ENCODE measurements at regions not wholly inside any gene's neighbourhood (a gene's known extent, or its start where the extent isn't known, plus 50 kb on each side); places are given as distances from the start of the nearest gene placed in this dataset.

DNA sequence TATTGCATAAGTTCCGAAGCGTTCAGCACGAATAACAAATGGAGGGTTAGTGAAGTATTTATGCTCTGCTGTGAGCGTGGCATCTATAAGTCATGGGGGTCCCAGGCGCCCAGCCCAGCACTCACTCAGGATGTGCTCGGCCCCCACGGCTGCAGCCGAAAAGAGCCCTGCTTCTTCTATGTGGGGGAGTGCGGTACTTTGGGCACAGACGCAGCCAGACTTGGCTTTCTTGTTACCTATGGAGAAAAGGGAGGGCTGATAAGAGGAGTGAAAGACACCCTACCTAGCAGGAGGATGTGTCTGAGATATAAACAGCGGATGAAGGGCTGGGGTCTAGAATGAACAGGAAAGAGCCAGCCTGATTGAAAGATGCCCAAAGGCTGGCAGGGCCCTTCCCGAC lies 51.4 kb downstream of the MRPL36 start:
- DNase-seq (peak; percentile 7 to 62), ATAC-seq (ENCODE audit: low FRiP score) (no peak)
- peaks cover 3% of the 10 kb centered on the region for H3K9me3 ChIP-seq (ENCODE audit: control insufficient read depth, low read length)
- no peaks in the 10 kb centered on the region for H3K27me3 ChIP-seq (ENCODE audit: control insufficient read depth in 1 of 2, insufficient read depth in 2 of 2, low read length in 1 of 2)
- 61 to 67% methylated on average over 12 of the region's 12 CpGs for WGBS, 2 donors
- no peak overlapping the region for H3K27ac ChIP-seq (ENCODE audit: low read depth in 1 of 2, low read length in 2 of 2)
- no peak overlapping the region for H3K4me3 ChIP-seq (ENCODE audit: low read length in 2 of 2)
- no peaks in the 10 kb centered on the region for H3K4me1 ChIP-seq (ENCODE audit: control insufficient read depth in 1 of 2, insufficient read depth in 2 of 2, low read length in 2 of 2)
- intact Hi-C loops (cut with DNase I): no loop called here
- no peaks in the 10 kb centered on the region for H3K36me3 ChIP-seq (ENCODE audit: control insufficient read depth in 1 of 2, insufficient read depth in 2 of 2, low read length in 1 of 2)

- H3K4me3 ChIP-seq (ENCODE audit: low read length in 2 of 2): no peak overlapping the region
- WGBS, 2 donors: 81 to 87% methylated on average over 5 of the region's 5 CpGs
- no peaks in the 10 kb centered on the region for H3K36me3 ChIP-seq (ENCODE audit: control insufficient read depth in 1 of 2, insufficient read depth in 2 of 2, low read length in 1 of 2)
- intact Hi-C loops (cut with DNase I): no loop called here
- ATAC-seq (ENCODE audit: low FRiP score) (no peak), DNase-seq (peak; percentile 18 to 52)
- H3K27ac ChIP-seq (ENCODE audit: low read depth in 1 of 2, low read length in 2 of 2): no peak overlapping the region
- H3K27me3 ChIP-seq (ENCODE audit: control insufficient read depth in 1 of 2, insufficient read depth in 2 of 2, low read length in 1 of 2): no peaks in the 10 kb centered on the region
- H3K4me1 ChIP-seq (ENCODE audit: control insufficient read depth in 1 of 2, insufficient read depth in 2 of 2, low read length in 2 of 2): no peaks in the 10 kb centered on the region
- peaks cover 3% of the 10 kb centered on the region for H3K9me3 ChIP-seq (ENCODE audit: control insufficient read depth, low read length)
These were observed 51.9 kb downstream of the MRPL36 start for GRCh38 chr5:1747803-1748085.

DNA sequence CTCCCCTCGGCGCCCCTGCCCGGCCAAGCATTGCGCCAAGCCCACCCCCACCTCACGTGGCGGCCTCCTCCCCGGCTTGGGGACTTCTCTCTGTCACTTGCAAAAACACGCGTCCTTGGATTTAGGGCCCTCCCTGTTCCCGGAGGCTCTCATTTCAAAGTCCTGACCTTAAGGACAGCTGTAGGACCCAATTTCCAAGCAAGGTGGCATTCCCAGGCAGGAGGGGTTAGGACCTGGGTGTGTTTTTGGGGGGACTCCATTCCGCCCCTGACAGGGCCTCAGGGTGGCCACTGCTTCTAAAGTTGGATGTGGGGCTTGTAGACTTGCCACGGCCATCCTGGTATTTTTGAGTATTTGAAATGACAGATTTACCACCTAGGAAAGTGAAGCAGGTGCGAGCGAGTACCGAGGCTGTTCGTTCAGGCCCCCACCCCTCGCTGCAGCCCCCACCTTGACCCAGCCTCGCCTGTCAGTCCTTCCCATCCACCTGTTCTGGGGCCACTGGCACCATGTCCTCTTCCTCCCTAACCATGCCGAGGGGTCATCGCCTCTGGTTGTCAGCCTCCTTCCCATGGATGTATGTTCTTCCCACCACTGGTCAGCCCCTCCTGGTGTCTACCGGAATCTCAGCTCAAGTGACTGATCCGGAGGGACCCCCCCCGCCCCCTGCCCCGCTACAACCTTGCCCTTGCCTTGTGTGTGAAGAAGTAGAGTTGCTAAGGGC lies 52.4 kb downstream of the MRPL36 start:
- no peaks in the 10 kb centered on the region for H3K36me3 ChIP-seq (ENCODE audit: control insufficient read depth in 1 of 2, insufficient read depth in 2 of 2, low read length in 1 of 2)
- H3K27ac ChIP-seq (ENCODE audit: low read depth in 1 of 2, low read length in 2 of 2): no peak overlapping the region
- H3K4me3 ChIP-seq (ENCODE audit: low read length in 2 of 2): no peak overlapping the region
- no peaks in the 10 kb centered on the region for H3K4me1 ChIP-seq (ENCODE audit: control insufficient read depth in 1 of 2, insufficient read depth in 2 of 2, low read length in 2 of 2)
- peaks cover 5% of the 10 kb centered on the region for H3K9me3 ChIP-seq (ENCODE audit: control insufficient read depth, low read length)
- DNase-seq: peak in 1 of 2 donors; percentile 63
- no peaks in the 10 kb centered on the region for H3K27me3 ChIP-seq (ENCODE audit: control insufficient read depth in 1 of 2, insufficient read depth in 2 of 2, low read length in 1 of 2)
- ATAC-seq (ENCODE audit: low FRiP score): no peak
- intact Hi-C loops (cut with DNase I): no loop called here
- 77 to 80% methylated on average over 24 of the region's 24 CpGs for WGBS, 2 donors

- DNase-seq: peak; percentile 35 to 72
- no peaks in the 10 kb centered on the region for H3K36me3 ChIP-seq (ENCODE audit: control insufficient read depth in 1 of 2, insufficient read depth in 2 of 2, low read length in 1 of 2)
- no peak for ATAC-seq (ENCODE audit: low FRiP score)
- H3K9me3 ChIP-seq (ENCODE audit: control insufficient read depth, low read length): peaks cover 5% of the 10 kb centered on the region
- H3K4me1 ChIP-seq (ENCODE audit: control insufficient read depth in 1 of 2, insufficient read depth in 2 of 2, low read length in 2 of 2): no peaks in the 10 kb centered on the region
- no peak overlapping the region for H3K4me3 ChIP-seq (ENCODE audit: low read length in 2 of 2)
- no peak overlapping the region for H3K27ac ChIP-seq (ENCODE audit: low read depth in 1 of 2, low read length in 2 of 2)
- intact Hi-C loops (cut with DNase I): no loop called here
- no peaks in the 10 kb centered on the region for H3K27me3 ChIP-seq (ENCODE audit: control insufficient read depth in 1 of 2, insufficient read depth in 2 of 2, low read length in 1 of 2)
- 89 to 91% methylated on average over 59 to 63 of the region's 63 CpGs for WGBS, 2 donors
These were observed 53.1 kb downstream of the MRPL36 start for GRCh38 chr5:1746371-1747078.

- Histone ChIP-seq H3K9me3 (ENCODE audit: control insufficient read depth, low read length) (peaks cover 5% of the 10 kb centered on the region), H3K27me3 (ENCODE audit: control insufficient read depth in 1 of 2, insufficient read depth in 2 of 2, low read length in 1 of 2) (no peaks in the 10 kb centered on the region), H3K36me3 (ENCODE audit: control insufficient read depth in 1 of 2, insufficient read depth in 2 of 2, low read length in 1 of 2) (no peaks in the 10 kb centered on the region), H3K27ac (ENCODE audit: low read depth in 1 of 2, low read length in 2 of 2) (no peak overlapping the region), H3K4me1 (ENCODE audit: control insufficient read depth in 1 of 2, insufficient read depth in 2 of 2, low read length in 2 of 2) (no peaks in the 10 kb centered on the region), H3K4me3 (ENCODE audit: low read length in 2 of 2) (no peak overlapping the region)
- intact Hi-C loops (cut with DNase I): no loop called here
- ATAC-seq (ENCODE audit: low FRiP score): peak; percentile 27
- 84 to 88% methylated on average over 25 to 29 of the region's 29 CpGs for WGBS, 2 donors
- DNase-seq: peak; percentile 17 to 37
These were observed 53.8 kb downstream of the MRPL36 start for GRCh38 chr5:1745796-1746370.

- WGBS, 2 donors: 79 to 86% methylated on average over 29 to 30 of the region's 30 CpGs
- Histone ChIP-seq H3K27me3 (ENCODE audit: control insufficient read depth in 1 of 2, insufficient read depth in 2 of 2, low read length in 1 of 2) (no peaks in the 10 kb centered on the region), H3K36me3 (ENCODE audit: control insufficient read depth in 1 of 2, insufficient read depth in 2 of 2, low read length in 1 of 2) (no peaks in the 10 kb centered on the region), H3K4me1 (ENCODE audit: control insufficient read depth in 1 of 2, insufficient read depth in 2 of 2, low read length in 2 of 2) (no peaks in the 10 kb centered on the region), H3K4me3 (ENCODE audit: low read length in 2 of 2) (no peak overlapping the region), H3K9me3 (ENCODE audit: control insufficient read depth, low read length) (peaks cover 5% of the 10 kb centered on the region), H3K27ac (ENCODE audit: low read depth in 1 of 2, low read length in 2 of 2) (no peak overlapping the region)
- no peak for ATAC-seq (ENCODE audit: low FRiP score)
- intact Hi-C loops (cut with DNase I): no loop called here
- DNase-seq: peak; percentile 20 to 70
These were observed 54.4 kb downstream of the MRPL36 start for GRCh38 chr5:1745123-1745795.

DNA sequence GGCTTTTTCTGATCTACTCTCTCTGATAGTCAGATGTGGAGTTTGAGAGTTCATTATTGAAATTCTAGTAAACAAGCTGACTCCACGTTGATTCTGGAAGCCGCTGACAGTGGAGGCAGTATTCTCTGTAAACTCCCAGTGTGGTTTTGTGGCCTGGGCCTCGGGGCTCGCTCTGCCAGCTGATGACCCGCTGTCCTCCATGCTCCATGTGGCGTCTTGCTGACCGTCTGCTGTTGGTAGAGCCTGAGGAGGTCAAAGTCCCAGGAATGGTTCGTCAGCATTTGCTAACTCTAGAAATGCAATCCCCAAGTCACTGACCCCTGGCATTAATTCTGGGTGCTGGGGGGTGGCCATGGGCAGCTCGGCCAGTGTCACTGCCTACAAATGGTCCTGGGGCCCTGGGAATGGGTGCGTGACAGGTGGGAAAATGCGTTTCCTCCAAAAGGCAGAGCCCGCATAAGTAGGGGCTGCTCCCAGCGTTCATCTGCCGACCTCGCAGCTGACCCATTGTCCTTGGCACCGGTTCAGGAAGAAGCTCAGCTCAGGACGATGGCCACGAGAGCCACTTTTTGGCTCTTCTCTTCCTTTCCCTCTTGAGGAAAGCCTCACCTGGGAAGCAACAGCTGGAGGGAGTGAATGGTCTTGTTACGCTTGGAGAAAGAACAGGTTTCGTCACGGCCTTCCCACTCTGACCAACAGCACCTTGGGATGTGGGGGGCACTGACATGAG lies 55.1 kb downstream of the MRPL36 start:
- Histone ChIP-seq H3K27me3 (ENCODE audit: control insufficient read depth in 1 of 2, insufficient read depth in 2 of 2, low read length in 1 of 2) (no peaks in the 10 kb centered on the region), H3K4me1 (ENCODE audit: control insufficient read depth in 1 of 2, insufficient read depth in 2 of 2, low read length in 2 of 2) (no peaks in the 10 kb centered on the region), H3K27ac (ENCODE audit: low read depth in 1 of 2, low read length in 2 of 2) (no peak overlapping the region), H3K4me3 (ENCODE audit: low read length in 2 of 2) (no peak overlapping the region), H3K9me3 (ENCODE audit: control insufficient read depth, low read length) (peaks cover 5% of the 10 kb centered on the region), H3K36me3 (ENCODE audit: control insufficient read depth in 1 of 2, insufficient read depth in 2 of 2, low read length in 1 of 2) (no peaks in the 10 kb centered on the region)
- DNase-seq: peak; percentile 14 to 20
- intact Hi-C loops (cut with DNase I): no loop called here
- ATAC-seq (ENCODE audit: low FRiP score): no peak
- 85 to 90% methylated on average over 21 of the region's 21 CpGs for WGBS, 2 donors

DNA sequence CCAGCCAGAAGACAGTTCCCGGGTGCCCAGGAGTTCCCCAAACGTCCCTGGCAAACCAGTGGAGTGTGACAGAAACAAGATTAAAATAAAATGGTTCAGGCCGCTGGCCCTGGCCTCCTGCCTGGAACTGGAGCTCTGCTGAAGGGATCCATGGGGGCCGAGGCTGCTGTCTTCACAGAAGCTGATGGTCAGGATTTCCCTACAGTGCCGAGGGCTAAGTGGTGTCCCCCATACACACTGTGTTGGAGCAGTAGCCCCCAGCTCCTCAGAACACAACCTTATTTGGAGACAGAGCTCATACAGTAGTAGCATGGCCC lies 55.9 kb downstream of the MRPL36 start:
- DNase-seq: peak; percentile 19 to 33

More for the DNA sequence above, 55.9 kb downstream of the MRPL36 start:
- intact Hi-C loops (cut with DNase I): no loop called here
- H3K27me3 ChIP-seq (ENCODE audit: control insufficient read depth in 1 of 2, insufficient read depth in 2 of 2, low read length in 1 of 2): no peaks in the 10 kb centered on the region
- no peaks in the 10 kb centered on the region for H3K4me1 ChIP-seq (ENCODE audit: control insufficient read depth in 1 of 2, insufficient read depth in 2 of 2, low read length in 2 of 2)
- no peak overlapping the region for H3K4me3 ChIP-seq (ENCODE audit: low read length in 2 of 2)
- 43 to 49% methylated on average over 5 of the region's 5 CpGs for WGBS, 2 donors
- H3K36me3 ChIP-seq (ENCODE audit: control insufficient read depth in 1 of 2, insufficient read depth in 2 of 2, low read length in 1 of 2): no peaks in the 10 kb centered on the region
- H3K9me3 ChIP-seq (ENCODE audit: control insufficient read depth, low read length): peaks cover 5% of the 10 kb centered on the region
- no peak for ATAC-seq (ENCODE audit: low FRiP score)
- no peak overlapping the region for H3K27ac ChIP-seq (ENCODE audit: low read depth in 1 of 2, low read length in 2 of 2)
